Erythroblast (primary cell): ENCODE measurements at regions not wholly inside any gene's neighbourhood (a gene's known extent, or its start where the extent isn't known, plus 50 kb on each side); places are given as distances from the start of the nearest gene placed in this dataset.

ENCODE experiments used
- GATA1 ChIP-seq: IDR thresholded peaks from 2 replicates; pipeline ENCODE4 v1.6.1; 2011; ENCODE audit warnings: low read depth, mild to moderate bottlenecking, control low read depth, low read length, moderate library complexity
- POLR2A ChIP-seq: IDR thresholded peaks from 2 replicates; pipeline ENCODE4 v1.6.1; 2011; ENCODE audit warnings: mild to moderate bottlenecking, low read length

GRCh38 chr9:88777498-88778312 lies 213.6 kb upstream of the S1PR3 start:
- TF ChIP-seq POLR2A (no peak), GATA1 (no peak)
